HUES6 (cell line): ENCODE measurements at regions not wholly inside any gene's neighbourhood (a gene's known extent, or its start where the extent isn't known, plus 50 kb on each side); places are given as distances from the start of the nearest gene placed in this dataset.

Experiments
- H3K27ac ChIP-seq: 2 replicates; pipeline ENCODE4 v1.7.0; 2013; ENCODE audit warnings: low read depth, mild to moderate bottlenecking, low read length, inconsistent platforms
- H3K27me3 ChIP-seq: 2 replicates; pipeline ENCODE4 v1.6.1; 2013; ENCODE audit warnings: low read length; ENCODE audit not compliant: control insufficient read depth, insufficient read depth
- H3K36me3 ChIP-seq: 2 replicates; pipeline ENCODE4 v1.6.1; 2013; ENCODE audit warnings: low read length; ENCODE audit not compliant: control insufficient read depth, insufficient read depth
- H3K4me1 ChIP-seq: 2 replicates; pipeline ENCODE4 v1.6.1; 2013; ENCODE audit warnings: low read length; ENCODE audit not compliant: control insufficient read depth, insufficient read depth
- H3K4me3 ChIP-seq: 2 replicates; pipeline ENCODE4 v1.5.1; 2013; ENCODE audit warnings: low read depth, low read length
- H3K9ac ChIP-seq: one replicate; pipeline ENCODE4 v1.6.1; 2013; ENCODE audit warnings: mild to moderate bottlenecking, low read length
- H3K9me3 ChIP-seq: 2 replicates; pipeline ENCODE4 v1.6.1; 2013; ENCODE audit warnings: low read depth, low read length; ENCODE audit not compliant: control insufficient read depth, insufficient read depth

DNA sequence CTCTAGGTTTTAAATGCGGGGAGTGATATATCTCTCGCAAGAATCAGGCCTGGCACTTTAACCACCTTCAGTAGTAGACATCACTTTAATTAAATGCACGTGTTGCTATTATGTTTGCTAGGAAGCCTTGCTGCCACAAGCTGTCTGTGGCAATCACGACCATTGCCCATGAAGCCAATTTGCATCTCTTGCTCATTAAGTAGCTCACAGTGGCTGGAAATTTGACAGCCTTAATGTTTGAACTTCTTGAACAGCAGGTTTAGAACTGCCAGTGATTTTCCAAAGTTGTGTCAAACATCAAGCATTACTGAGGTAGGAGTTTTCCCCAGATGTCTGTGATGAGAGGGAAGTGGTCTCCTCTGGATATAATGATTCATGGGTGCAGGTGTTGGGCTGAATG is 642.3 kb upstream of the CPEB2 start:
- H3K4me1 ChIP-seq: peaks cover 7% of the 10 kb centered on the region
- H3K9me3 ChIP-seq: peaks cover 3% of the 10 kb centered on the region; the same call in 1 of the 2 replicates
- H3K4me3 ChIP-seq: no peak overlapping the region
- H3K36me3 ChIP-seq: no peaks in the 10 kb centered on the region
- no peak overlapping the region for H3K27ac ChIP-seq
- H3K9ac ChIP-seq: no peak overlapping the region
- no peaks in the 10 kb centered on the region for H3K27me3 ChIP-seq

GRCh38 chr4:14361084-14361483 is 641.2 kb upstream of the CPEB2 start:
- Histone ChIP-seq H3K36me3 (no peaks in the 10 kb centered on the region), H3K4me3 (no peak overlapping the region), H3K4me1 (peaks cover 11% of the 10 kb centered on the region), H3K27me3 (no peaks in the 10 kb centered on the region), H3K9ac (no peak overlapping the region), H3K27ac (no peak overlapping the region), H3K9me3 (peaks cover 3% of the 10 kb centered on the region; the same call in 1 of the 2 replicates)

- peaks cover 11% of the 10 kb centered on the region for H3K4me1 ChIP-seq
- H3K27ac ChIP-seq: no peak overlapping the region
- H3K36me3 ChIP-seq: no peaks in the 10 kb centered on the region
- no peak overlapping the region for H3K4me3 ChIP-seq
- peaks cover 3% of the 10 kb centered on the region; the same call in 1 of the 2 replicates for H3K9me3 ChIP-seq
- H3K27me3 ChIP-seq: no peaks in the 10 kb centered on the region
- no peak overlapping the region for H3K9ac ChIP-seq
Observed at GRCh38 chr4:14362385-14362784, 639.9 kb upstream of the CPEB2 start.

DNA sequence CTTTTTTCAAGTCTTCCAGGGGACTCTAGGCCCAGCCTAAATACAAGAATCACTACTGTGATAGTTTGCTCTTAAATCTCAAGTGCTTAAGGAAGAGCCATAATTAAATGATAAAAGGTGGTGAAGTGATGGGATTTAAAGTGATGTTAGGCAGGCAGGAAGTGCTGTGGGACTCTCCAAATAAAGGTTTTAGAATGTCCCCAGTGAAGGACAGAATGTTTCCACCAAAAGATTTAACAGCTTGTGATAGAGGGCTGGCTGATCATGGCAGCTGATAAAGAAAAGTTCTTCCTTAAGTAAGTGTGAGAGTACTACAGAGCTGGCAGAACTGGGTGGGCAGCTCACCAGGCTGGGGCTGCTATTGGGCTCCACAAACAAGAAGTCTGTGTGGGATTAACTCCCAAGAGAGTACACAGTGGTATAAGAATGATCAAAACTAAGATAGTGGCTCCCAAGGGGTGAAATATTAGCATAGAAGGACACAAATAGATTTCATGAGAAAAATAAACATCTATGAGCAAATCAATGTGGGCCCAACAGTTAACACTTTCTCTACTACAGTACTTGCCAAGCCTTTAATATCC is 637.2 kb upstream of the CPEB2 start:
- no peaks in the 10 kb centered on the region for H3K27me3 ChIP-seq
- peaks cover 11% of the 10 kb centered on the region for H3K4me1 ChIP-seq
- H3K9me3 ChIP-seq: no peaks in the 10 kb centered on the region
- no peak overlapping the region for H3K4me3 ChIP-seq
- H3K9ac ChIP-seq: no peak overlapping the region
- no peaks in the 10 kb centered on the region for H3K36me3 ChIP-seq
- no peak overlapping the region for H3K27ac ChIP-seq

- H3K27ac ChIP-seq: no peak overlapping the region
- H3K36me3 ChIP-seq: no peaks in the 10 kb centered on the region
- H3K4me3 ChIP-seq: no peak overlapping the region
- H3K4me1 ChIP-seq: peaks cover 16% of the 10 kb centered on the region
- no peaks in the 10 kb centered on the region for H3K27me3 ChIP-seq
- H3K9me3 ChIP-seq: no peaks in the 10 kb centered on the region
- no peak overlapping the region for H3K9ac ChIP-seq
Observed at GRCh38 chr4:14368391-14368790, 633.9 kb upstream of the CPEB2 start.

DNA sequence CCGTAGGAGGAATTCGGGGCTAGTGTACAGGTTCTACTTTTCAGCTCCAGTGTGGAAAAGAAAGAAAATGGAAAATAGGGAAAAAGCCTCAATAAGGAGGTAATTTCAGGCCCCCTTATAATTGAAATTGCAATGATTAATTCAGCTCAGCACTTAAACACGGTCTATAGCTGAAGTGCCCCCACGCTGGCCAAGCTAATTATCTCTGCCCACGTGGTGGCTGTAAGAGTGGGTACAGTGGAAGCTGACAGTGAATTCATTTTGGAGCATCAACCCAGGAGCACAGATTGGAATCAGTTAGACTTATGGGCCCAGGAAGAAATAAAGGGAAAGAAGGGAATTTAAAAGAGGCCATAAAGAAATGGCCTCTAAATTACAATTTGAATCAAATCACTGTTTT is 631.1 kb upstream of the CPEB2 start:
- Histone ChIP-seq H3K36me3 (no peaks in the 10 kb centered on the region), H3K9me3 (no peaks in the 10 kb centered on the region), H3K4me3 (no peak overlapping the region), H3K9ac (no peak overlapping the region), H3K27ac (no peak overlapping the region), H3K27me3 (no peaks in the 10 kb centered on the region), H3K4me1 (peaks cover 4% of the 10 kb centered on the region; the same call in 1 of the 2 replicates)

- H3K36me3 ChIP-seq: no peaks in the 10 kb centered on the region
- H3K4me1 ChIP-seq: peaks cover 1% of the 10 kb centered on the region; the same call in 1 of the 2 replicates
- H3K27ac ChIP-seq: no peak overlapping the region
- peaks cover 8% of the 10 kb centered on the region for H3K9me3 ChIP-seq
- H3K4me3 ChIP-seq: no peak overlapping the region
- no peaks in the 10 kb centered on the region for H3K27me3 ChIP-seq
- no peak overlapping the region for H3K9ac ChIP-seq
Observed at GRCh38 chr4:14375816-14376215, 626.5 kb upstream of the CPEB2 start.

- H3K9ac ChIP-seq: no peak overlapping the region
Observed at GRCh38 chr4:14379183-14379582, 623.1 kb upstream of the CPEB2 start.

DNA sequence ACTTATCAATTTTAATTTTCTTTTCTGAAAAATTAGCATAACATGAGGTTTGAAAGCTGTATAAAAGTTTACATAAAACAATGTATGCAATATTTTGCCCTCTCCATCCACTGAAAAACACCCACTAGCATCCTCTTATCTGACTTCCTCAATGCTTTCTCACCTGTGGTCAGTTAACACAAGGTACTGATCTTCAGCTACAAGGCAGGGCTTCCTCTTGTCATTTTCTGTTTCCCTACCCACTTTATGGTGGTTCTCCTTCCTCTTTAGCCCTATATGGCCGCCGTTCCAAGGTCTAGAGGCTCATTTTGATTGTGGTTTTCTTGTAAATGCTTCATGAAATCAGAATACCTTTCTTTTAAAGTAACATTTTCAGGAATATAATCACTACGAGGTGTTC is 618.6 kb upstream of the CPEB2 start:
- Histone ChIP-seq H3K36me3 (no peaks in the 10 kb centered on the region), H3K9me3 (peaks cover 13% of the 10 kb centered on the region), H3K27me3 (no peaks in the 10 kb centered on the region), H3K4me3 (no peak overlapping the region), H3K9ac (no peak overlapping the region), H3K27ac (no peak overlapping the region), H3K4me1 (no peaks in the 10 kb centered on the region)

More at GRCh38 chr4:14379183-14379582, 623.1 kb upstream of the CPEB2 start:
- Histone ChIP-seq H3K4me1 (no peaks in the 10 kb centered on the region), H3K4me3 (no peak overlapping the region), H3K36me3 (no peaks in the 10 kb centered on the region), H3K27me3 (no peaks in the 10 kb centered on the region), H3K27ac (no peak overlapping the region), H3K9me3 (peaks cover 8% of the 10 kb centered on the region)

DNA sequence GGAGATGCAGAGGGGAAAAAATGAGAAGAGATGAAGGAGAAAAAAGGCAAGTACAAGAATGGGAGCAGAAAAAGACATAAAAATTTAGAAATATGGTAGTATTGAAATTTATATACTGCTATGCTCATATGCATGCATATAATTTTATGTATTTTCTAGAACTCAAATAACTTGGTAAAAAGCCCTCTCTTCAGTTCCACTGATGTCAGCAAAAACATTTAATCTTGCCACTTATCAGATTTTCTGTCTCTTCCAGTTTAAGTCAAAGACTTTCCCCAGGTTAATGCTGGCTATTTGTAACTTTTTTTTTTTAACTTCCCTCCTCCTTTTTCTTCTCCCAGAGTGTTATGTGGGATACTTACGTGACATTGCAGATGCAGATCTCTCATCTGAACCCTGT is 617.5 kb upstream of the CPEB2 start:
- H3K27ac ChIP-seq: no peak overlapping the region
- H3K4me3 ChIP-seq: no peak overlapping the region
- H3K9me3 ChIP-seq: 0 out of 2 replicates have a peak, but pooled peaks cover 7% of the 10 kb centered on the region
- H3K36me3 ChIP-seq: no peaks in the 10 kb centered on the region
- H3K4me1 ChIP-seq: no peaks in the 10 kb centered on the region
- no peaks in the 10 kb centered on the region for H3K27me3 ChIP-seq
- no peak overlapping the region for H3K9ac ChIP-seq

DNA sequence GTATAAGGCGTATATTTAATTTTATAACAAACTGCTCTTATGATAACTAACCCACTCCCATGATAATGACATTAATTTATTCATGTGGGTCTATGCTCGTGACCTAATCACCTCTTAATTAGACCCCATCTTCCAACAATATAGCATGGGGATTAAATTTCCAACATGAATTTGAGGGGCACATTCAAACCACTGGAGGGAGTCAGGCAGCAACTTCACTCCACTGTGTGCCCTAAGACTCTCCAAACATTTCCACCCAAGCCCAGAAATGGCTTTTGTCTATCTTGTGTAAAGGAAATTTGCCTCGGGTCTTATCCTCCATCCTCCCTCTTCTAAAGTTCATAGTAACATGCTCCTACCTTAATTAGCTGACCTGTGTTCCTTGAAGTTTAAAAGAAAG is 616.1 kb upstream of the CPEB2 start:
- Histone ChIP-seq H3K27me3 (no peaks in the 10 kb centered on the region), H3K9ac (no peak overlapping the region), H3K27ac (no peak overlapping the region), H3K36me3 (no peaks in the 10 kb centered on the region), H3K4me3 (no peak overlapping the region), H3K4me1 (no peaks in the 10 kb centered on the region), H3K9me3 (0 out of 2 replicates have a peak, but pooled peaks cover 7% of the 10 kb centered on the region)
